ENCODE measurements at regions not wholly inside any gene's neighbourhood (a gene's known extent, or its start where the extent isn't known, plus 50 kb on each side); places are given as distances from the start of the nearest gene placed in this dataset.

DNA sequence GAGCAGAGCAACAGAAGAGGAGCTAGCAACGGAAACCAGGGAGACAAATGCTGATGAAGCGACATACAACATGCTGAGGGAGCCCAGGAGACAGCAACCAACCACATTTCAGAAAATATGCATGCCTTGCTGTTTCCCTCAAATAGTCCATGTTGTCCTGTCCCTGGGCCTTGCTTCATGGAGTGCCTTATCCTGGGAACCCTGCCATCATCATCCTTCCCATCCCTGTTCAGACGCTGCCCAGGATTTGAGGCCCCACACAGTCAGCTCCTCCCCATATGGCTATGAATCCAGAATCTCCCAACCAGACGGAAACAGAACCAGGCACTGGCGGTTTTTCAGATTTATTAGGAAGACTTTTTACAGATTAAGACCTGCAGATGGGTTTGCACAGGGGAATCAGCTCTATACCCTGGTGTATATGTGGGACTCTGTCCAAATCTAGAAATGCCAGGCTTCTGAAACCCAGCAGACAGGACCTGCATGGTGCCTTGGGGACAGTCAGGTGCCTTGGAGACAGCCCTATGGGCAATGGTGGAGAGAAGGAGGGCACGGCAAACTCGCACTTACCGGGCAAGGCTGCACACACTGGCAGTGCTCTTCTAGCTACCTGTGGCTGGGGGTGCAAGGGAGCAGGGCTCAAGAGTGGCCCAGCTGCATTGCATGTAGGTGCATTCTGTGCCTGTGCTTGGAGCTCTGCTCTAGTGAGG lies 199.7 kb upstream of the MAMLD1 start:
- TF ChIP-seq KDM1A (IDR thresholded peaks at IDR 0.05; ENCODE audit: borderline replicate concordance) (no peak), RBBP5 (conservative IDR thresholded peaks at IDR 0.05) (no peak), YY1 (IDR thresholded peaks at IDR 0.05; ENCODE audit: low read depth, low read length) (no peak), FOS (IDR thresholded peaks at IDR 0.05; ENCODE audit: borderline replicate concordance, extremely low read depth, insufficient read length) (no peak), TAF1 (IDR thresholded peaks at IDR 0.05; ENCODE audit: borderline replicate concordance, low read depth, low read length) (no peak), POLR2AphosphoS5 (IDR thresholded peaks at IDR 0.05; ENCODE audit: low read length) (no peak)
- TF ChIP-seq, protein P1, sequence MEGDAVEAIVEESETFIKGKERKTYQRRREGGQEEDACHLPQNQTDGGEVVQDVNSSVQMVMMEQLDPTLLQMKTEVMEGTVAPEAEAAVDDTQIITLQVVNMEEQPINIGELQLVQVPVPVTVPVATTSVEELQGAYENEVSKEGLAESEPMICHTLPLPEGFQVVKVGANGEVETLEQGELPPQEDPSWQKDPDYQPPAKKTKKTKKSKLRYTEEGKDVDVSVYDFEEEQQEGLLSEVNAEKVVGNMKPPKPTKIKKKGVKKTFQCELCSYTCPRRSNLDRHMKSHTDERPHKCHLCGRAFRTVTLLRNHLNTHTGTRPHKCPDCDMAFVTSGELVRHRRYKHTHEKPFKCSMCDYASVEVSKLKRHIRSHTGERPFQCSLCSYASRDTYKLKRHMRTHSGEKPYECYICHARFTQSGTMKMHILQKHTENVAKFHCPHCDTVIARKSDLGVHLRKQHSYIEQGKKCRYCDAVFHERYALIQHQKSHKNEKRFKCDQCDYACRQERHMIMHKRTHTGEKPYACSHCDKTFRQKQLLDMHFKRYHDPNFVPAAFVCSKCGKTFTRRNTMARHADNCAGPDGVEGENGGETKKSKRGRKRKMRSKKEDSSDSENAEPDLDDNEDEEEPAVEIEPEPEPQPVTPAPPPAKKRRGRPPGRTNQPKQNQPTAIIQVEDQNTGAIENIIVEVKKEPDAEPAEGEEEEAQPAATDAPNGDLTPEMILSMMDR (IDR thresholded peaks at IDR 0.05 in 2 of 3, conservative IDR thresholded peaks at IDR 0.05 in 1 of 3; ENCODE audit: control insufficient read depth in 2 of 3, extremely low read depth in 1 of 3, insufficient read depth in 1 of 3, low read depth in 3 of 3, low read length in 3 of 3) = no peak
- TF ChIP-seq, protein P2, sequence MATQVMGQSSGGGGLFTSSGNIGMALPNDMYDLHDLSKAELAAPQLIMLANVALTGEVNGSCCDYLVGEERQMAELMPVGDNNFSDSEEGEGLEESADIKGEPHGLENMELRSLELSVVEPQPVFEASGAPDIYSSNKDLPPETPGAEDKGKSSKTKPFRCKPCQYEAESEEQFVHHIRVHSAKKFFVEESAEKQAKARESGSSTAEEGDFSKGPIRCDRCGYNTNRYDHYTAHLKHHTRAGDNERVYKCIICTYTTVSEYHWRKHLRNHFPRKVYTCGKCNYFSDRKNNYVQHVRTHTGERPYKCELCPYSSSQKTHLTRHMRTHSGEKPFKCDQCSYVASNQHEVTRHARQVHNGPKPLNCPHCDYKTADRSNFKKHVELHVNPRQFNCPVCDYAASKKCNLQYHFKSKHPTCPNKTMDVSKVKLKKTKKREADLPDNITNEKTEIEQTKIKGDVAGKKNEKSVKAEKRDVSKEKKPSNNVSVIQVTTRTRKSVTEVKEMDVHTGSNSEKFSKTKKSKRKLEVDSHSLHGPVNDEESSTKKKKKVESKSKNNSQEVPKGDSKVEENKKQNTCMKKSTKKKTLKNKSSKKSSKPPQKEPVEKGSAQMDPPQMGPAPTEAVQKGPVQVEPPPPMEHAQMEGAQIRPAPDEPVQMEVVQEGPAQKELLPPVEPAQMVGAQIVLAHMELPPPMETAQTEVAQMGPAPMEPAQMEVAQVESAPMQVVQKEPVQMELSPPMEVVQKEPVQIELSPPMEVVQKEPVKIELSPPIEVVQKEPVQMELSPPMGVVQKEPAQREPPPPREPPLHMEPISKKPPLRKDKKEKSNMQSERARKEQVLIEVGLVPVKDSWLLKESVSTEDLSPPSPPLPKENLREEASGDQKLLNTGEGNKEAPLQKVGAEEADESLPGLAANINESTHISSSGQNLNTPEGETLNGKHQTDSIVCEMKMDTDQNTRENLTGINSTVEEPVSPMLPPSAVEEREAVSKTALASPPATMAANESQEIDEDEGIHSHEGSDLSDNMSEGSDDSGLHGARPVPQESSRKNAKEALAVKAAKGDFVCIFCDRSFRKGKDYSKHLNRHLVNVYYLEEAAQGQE (IDR thresholded peaks at IDR 0.05; ENCODE audit: low read depth, low read length) = no peak
- TF ChIP-seq, protein P3, sequence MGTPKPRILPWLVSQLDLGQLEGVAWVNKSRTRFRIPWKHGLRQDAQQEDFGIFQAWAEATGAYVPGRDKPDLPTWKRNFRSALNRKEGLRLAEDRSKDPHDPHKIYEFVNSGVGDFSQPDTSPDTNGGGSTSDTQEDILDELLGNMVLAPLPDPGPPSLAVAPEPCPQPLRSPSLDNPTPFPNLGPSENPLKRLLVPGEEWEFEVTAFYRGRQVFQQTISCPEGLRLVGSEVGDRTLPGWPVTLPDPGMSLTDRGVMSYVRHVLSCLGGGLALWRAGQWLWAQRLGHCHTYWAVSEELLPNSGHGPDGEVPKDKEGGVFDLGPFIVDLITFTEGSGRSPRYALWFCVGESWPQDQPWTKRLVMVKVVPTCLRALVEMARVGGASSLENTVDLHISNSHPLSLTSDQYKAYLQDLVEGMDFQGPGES (IDR thresholded peaks at IDR 0.05) = no peak
- TF ChIP-seq, protein P4, sequence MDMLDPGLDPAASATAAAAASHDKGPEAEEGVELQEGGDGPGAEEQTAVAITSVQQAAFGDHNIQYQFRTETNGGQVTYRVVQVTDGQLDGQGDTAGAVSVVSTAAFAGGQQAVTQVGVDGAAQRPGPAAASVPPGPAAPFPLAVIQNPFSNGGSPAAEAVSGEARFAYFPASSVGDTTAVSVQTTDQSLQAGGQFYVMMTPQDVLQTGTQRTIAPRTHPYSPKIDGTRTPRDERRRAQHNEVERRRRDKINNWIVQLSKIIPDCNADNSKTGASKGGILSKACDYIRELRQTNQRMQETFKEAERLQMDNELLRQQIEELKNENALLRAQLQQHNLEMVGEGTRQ (IDR thresholded peaks at IDR 0.05; ENCODE audit: borderline replicate concordance, low read depth, low read length) = no peak
